Tibial nerve (tissue), 4 donors: ENCODE measurements at regions not wholly inside any gene's neighbourhood (a gene's known extent, or its start where the extent isn't known, plus 50 kb on each side); places are given as distances from the start of the nearest gene placed in this dataset.

Experiments
- DNase-seq, 2 donors: peaks; one replicate each; pipeline ENCODE4 v3.0.0-alpha.2; 2019; ENCODE audit warnings: low spot score in 2 of 2
- H3K27ac ChIP-seq, 4 donors: fragments of 200-600 bp; sonication (generic) in 3 of 4; one replicate each; pipeline ENCODE4 v1.5.1; 2017 to 2019; ENCODE audit warnings: mild to moderate bottlenecking in 1 of 4
- H3K27me3 ChIP-seq, 2 donors: fragments of 200-600 bp; sonication (generic) in 1 of 2; one replicate each; pipeline versions ENCODE4 v1.5.1 to v1.6.0; 2017 to 2019
- H3K36me3 ChIP-seq, 3 donors: fragments of 200-600 bp; sonication (generic); one replicate each; pipeline ENCODE4 v1.5.1; 2018 to 2019
- H3K4me1 ChIP-seq, 4 donors: fragments of 200-600 bp; sonication (generic) in 3 of 4; one replicate each; pipeline ENCODE4 v1.5.1; 2017 to 2019
- H3K4me3 ChIP-seq, 4 donors: fragments of 200-600 bp; sonication (generic) in 3 of 4; one replicate each; pipeline ENCODE4 v1.5.1; 2017 to 2019; ENCODE audit warnings: mild to moderate bottlenecking in 1 of 4, moderate library complexity in 1 of 4
- H3K9me3 ChIP-seq, 4 donors: fragments of 200-600 bp; sonication (generic) in 3 of 4; one replicate each; pipeline ENCODE4 v1.5.1; 2017 to 2019
- EP300 ChIP-seq, 2 donors: sonication (generic); formaldehyde crosslinking; IDR thresholded peaks; one replicate each; pipeline ENCODE4 v1.6.1; 2017; ENCODE audit warnings: antibody characterized with exemption in 2 of 2, mild to moderate bottlenecking in 1 of 2
- POLR2A ChIP-seq, 2 donors: fragments of 450-650 bp; IDR thresholded peaks; one replicate each; pipeline ENCODE4 v1.6.1; 2017; ENCODE audit warnings: antibody characterized with exemption in 2 of 2, mild to moderate bottlenecking in 2 of 2, moderate library complexity in 2 of 2
- WGBS, 2 donors: methylation state at CpG; one replicate each; pipeline ENCODE4 v1.1.5; 2018; 5-methylcytosine and 5-hydroxymethylcytosine counted together
- TF ChIP-seq, protein P1 (sequence below), 5 experiments: fragments of 200-600 bp in 3 of 5; fragments of 450-650 bp in 2 of 5; sonication (generic) in 3 of 5; IDR thresholded peaks; one replicate each; pipeline ENCODE4 v1.5.1; 2016 to 2019; ENCODE audit warnings: antibody characterized with exemption in 5 of 5, mild to moderate bottlenecking in 3 of 5, moderate library complexity in 2 of 5

GRCh38 chr3:182385356-182385755 lies 407.9 kb upstream of the ATP11B start:
- no peak for TF ChIP-seq POLR2A (IDR thresholded peaks at IDR 0.05)
- TF ChIP-seq, protein P1, sequence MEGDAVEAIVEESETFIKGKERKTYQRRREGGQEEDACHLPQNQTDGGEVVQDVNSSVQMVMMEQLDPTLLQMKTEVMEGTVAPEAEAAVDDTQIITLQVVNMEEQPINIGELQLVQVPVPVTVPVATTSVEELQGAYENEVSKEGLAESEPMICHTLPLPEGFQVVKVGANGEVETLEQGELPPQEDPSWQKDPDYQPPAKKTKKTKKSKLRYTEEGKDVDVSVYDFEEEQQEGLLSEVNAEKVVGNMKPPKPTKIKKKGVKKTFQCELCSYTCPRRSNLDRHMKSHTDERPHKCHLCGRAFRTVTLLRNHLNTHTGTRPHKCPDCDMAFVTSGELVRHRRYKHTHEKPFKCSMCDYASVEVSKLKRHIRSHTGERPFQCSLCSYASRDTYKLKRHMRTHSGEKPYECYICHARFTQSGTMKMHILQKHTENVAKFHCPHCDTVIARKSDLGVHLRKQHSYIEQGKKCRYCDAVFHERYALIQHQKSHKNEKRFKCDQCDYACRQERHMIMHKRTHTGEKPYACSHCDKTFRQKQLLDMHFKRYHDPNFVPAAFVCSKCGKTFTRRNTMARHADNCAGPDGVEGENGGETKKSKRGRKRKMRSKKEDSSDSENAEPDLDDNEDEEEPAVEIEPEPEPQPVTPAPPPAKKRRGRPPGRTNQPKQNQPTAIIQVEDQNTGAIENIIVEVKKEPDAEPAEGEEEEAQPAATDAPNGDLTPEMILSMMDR (IDR thresholded peaks at IDR 0.05), result no peak
- no peak for TF ChIP-seq EP300 (IDR thresholded peaks at IDR 0.05)
- WGBS, 2 donors, result 69 to 74% methylated on average over 2 of the region's 2 CpGs
- Histone ChIP-seq H3K27me3 (no peaks in the 10 kb centered on the region), H3K4me3 (no peak overlapping the region), H3K4me1 (no peaks in the 10 kb centered on the region), H3K9me3 (no peaks in the 10 kb centered on the region), H3K27ac (no peak overlapping the region), H3K36me3 (no peaks in the 10 kb centered on the region)
- DNase-seq, result no peak

DNA sequence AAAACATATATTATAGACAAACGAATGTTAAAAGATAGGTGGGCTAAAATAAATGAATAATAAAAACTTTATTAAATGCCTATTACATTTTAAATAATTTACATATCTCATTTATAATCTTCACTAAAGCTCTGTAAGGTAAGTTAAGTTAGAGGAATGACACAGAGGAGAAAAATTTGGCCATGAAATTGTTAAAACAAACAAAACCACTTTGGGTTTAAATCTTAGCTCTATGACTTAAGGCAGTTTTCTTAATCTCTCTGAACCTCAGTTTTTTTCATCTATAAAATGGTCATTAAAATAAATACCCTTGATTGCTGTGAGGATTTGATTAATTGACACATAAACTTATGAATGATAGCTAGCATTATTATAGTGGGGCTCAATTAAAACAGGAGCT lies 404.8 kb upstream of the ATP11B start:
- H3K4me1 ChIP-seq, result no peaks in the 10 kb centered on the region
- no peak overlapping the region for H3K4me3 ChIP-seq
- H3K36me3 ChIP-seq, result no peaks in the 10 kb centered on the region
- no peak overlapping the region for H3K27ac ChIP-seq
- DNase-seq, result no peak
- no peaks in the 10 kb centered on the region for H3K27me3 ChIP-seq
- no peak for TF ChIP-seq EP300 (IDR thresholded peaks at IDR 0.05)
- TF ChIP-seq POLR2A (IDR thresholded peaks at IDR 0.05), result no peak
- TF ChIP-seq, protein P1 (IDR thresholded peaks at IDR 0.05), result no peak
- no peaks in the 10 kb centered on the region for H3K9me3 ChIP-seq
- WGBS, 2 donors, result 90 to 96% methylated on average over 1 of the region's 1 CpG

GRCh38 chr3:182389071-182389815 lies 404.1 kb upstream of the ATP11B start:
- Histone ChIP-seq H3K36me3 (no peaks in the 10 kb centered on the region), H3K4me1 (no peaks in the 10 kb centered on the region), H3K27ac (no peak overlapping the region), H3K4me3 (no peak overlapping the region), H3K27me3 (no peaks in the 10 kb centered on the region), H3K9me3 (no peaks in the 10 kb centered on the region)
- WGBS, 2 donors, result 69 to 73% methylated on average over 2 of the region's 2 CpGs
- no peak for DNase-seq
- TF ChIP-seq, protein P1 (IDR thresholded peaks at IDR 0.05), result no peak
- TF ChIP-seq EP300 (IDR thresholded peaks at IDR 0.05) (no peak), POLR2A (IDR thresholded peaks at IDR 0.05) (no peak)

GRCh38 chr3:182390421-182390820 lies 402.9 kb upstream of the ATP11B start:
- no peak for TF ChIP-seq POLR2A (IDR thresholded peaks at IDR 0.05)
- no peak for TF ChIP-seq EP300 (IDR thresholded peaks at IDR 0.05)
- TF ChIP-seq, protein P1 (IDR thresholded peaks at IDR 0.05), result no peak
- WGBS, 2 donors, result 77 to 80% methylated on average over 7 of the region's 7 CpGs
- H3K4me1 ChIP-seq, result no peaks in the 10 kb centered on the region
- no peaks in the 10 kb centered on the region for H3K9me3 ChIP-seq
- H3K36me3 ChIP-seq, result no peaks in the 10 kb centered on the region
- no peak overlapping the region for H3K4me3 ChIP-seq
- H3K27me3 ChIP-seq, result no peaks in the 10 kb centered on the region
- H3K27ac ChIP-seq, result no peak overlapping the region
- no peak for DNase-seq

DNA sequence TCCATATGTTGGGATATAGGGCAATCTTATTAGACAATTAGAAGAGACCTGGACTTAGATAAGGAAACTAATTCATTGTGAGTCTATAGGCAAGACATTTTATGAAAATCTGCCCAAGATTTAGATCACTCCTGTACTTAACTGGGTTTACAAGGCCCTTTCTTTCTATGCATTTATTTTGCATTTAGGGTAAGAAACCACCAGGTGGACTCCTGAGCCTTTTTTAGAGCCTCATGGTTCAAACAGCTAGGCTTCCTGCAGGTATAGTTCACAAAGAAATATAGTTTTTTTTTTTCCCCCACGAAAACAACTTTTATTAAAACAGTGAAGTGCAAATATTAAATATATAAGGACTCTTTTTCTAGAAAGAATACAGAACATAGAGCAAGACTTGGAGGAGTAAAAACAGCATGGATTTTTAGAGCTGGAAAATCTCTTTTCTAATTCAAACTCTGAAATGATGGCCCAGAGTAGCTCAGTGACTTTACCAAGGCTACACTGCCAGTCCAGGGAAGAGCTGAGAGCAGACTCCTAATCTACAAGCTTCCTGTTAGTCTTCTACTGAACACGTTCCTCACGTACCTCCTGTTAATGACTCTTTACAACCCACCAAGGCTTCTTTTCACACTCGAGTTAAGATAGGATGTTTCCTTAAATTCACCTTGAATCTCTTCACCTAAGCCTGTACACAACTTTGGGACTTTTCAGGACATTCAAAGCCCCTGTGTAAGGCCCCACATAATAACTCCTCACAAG lies 400.9 kb upstream of the ATP11B start:
- no peak for DNase-seq
- H3K27ac ChIP-seq, result no peak overlapping the region
- no peaks in the 10 kb centered on the region for H3K27me3 ChIP-seq
- H3K4me1 ChIP-seq, result no peaks in the 10 kb centered on the region
- H3K36me3 ChIP-seq, result no peaks in the 10 kb centered on the region
- TF ChIP-seq, protein P1 (IDR thresholded peaks at IDR 0.05), result no peak
- TF ChIP-seq EP300 (IDR thresholded peaks at IDR 0.05) (no peak), POLR2A (IDR thresholded peaks at IDR 0.05) (no peak)
- no peaks in the 10 kb centered on the region for H3K9me3 ChIP-seq
- 59 to 62% methylated on average over 4 of the region's 4 CpGs for WGBS, 2 donors
- H3K4me3 ChIP-seq, result no peak overlapping the region
